Loucy (cell line): ENCODE measurements at regions not wholly inside any gene's neighbourhood (a gene's known extent, or its start where the extent isn't known, plus 50 kb on each side); places are given as distances from the start of the nearest gene placed in this dataset.

ENCODE experiments used
- EZH2phosphoT487 ChIP-seq: fragments of 200-600 bp; IDR thresholded peaks from 2 replicates; pipeline ENCODE4 v1.6.1; 2018; ENCODE audit warnings: antibody characterized with exemption, mild to moderate bottlenecking, moderate library complexity, borderline replicate concordance
- TF ChIP-seq, protein P1 (sequence below): fragments of 200-600 bp; sonication (generic); conservative IDR thresholded peaks from 2 replicates; pipeline ENCODE4 v1.5.1; 2014; ENCODE audit warnings: mild to moderate bottlenecking, antibody characterized with exemption, low read length

DNA sequence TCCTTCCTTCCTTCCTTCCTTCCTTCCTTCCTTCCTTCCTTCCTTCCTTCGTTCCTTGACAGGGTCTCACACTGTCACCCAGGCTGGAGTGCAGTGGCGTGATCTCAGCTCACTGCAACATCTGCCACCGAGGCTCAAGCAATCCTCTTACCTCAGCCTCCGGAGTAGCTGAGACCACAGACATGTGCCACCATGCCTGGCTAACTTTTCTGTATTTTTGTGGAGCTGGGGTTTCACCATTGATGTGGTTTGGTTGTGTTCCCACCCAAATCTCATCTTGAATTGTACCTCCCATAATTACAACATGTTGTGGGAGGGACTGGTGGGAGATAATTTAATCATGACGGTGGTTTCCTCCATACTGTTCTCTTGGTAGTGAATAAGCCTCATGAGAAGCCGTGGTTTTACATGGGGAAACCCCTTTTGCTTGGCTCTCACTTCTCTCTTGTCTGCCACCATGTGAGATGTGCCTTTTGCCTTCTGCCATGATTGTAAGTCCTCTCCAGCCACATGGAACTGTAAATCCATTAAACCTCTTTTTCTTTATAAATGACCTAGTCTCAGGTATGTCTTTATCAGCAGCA, 90.3 kb upstream of the MPHOSPH6 start:
- TF ChIP-seq, protein P1, sequence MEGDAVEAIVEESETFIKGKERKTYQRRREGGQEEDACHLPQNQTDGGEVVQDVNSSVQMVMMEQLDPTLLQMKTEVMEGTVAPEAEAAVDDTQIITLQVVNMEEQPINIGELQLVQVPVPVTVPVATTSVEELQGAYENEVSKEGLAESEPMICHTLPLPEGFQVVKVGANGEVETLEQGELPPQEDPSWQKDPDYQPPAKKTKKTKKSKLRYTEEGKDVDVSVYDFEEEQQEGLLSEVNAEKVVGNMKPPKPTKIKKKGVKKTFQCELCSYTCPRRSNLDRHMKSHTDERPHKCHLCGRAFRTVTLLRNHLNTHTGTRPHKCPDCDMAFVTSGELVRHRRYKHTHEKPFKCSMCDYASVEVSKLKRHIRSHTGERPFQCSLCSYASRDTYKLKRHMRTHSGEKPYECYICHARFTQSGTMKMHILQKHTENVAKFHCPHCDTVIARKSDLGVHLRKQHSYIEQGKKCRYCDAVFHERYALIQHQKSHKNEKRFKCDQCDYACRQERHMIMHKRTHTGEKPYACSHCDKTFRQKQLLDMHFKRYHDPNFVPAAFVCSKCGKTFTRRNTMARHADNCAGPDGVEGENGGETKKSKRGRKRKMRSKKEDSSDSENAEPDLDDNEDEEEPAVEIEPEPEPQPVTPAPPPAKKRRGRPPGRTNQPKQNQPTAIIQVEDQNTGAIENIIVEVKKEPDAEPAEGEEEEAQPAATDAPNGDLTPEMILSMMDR: no peak
- no peak for TF ChIP-seq EZH2phosphoT487
